ENCODE measurements at regions not wholly inside any gene's neighbourhood (a gene's known extent, or its start where the extent isn't known, plus 50 kb on each side); places are given as distances from the start of the nearest gene placed in this dataset.

GRCh38 chr17:6323626-6324356 lies 111.1 kb downstream of the AIPL1 start:
- no peak for DNase-seq

- DNase-seq, result no peak
These were observed 112.6 kb downstream of the AIPL1 start for GRCh38 chr17:6322316-6322715.

GRCh38 chr17:6314311-6314710 lies 120.6 kb downstream of the AIPL1 start:
- DNase-seq, result no peak

- DNase-seq, result no peak
These were observed 121.1 kb downstream of the AIPL1 start for GRCh38 chr17:6313835-6314234.

- no peak for DNase-seq
These were observed 128.1 kb downstream of the AIPL1 start for GRCh38 chr17:6306820-6307219.

GRCh38 chr17:6305613-6306360 lies 129.1 kb downstream of the AIPL1 start:
- no peak for DNase-seq

- no peak for DNase-seq
These were observed 129.9 kb downstream of the AIPL1 start for GRCh38 chr17:6304894-6305612.

- DNase-seq, result peak; percentile 65
These were observed 131.3 kb downstream of the AIPL1 start for GRCh38 chr17:6303664-6304063.

GRCh38 chr17:6299275-6299674 lies 135.6 kb downstream of the AIPL1 start:
- DNase-seq, result no peak

- DNase-seq, result no peak
These were observed 137.0 kb downstream of the AIPL1 start for GRCh38 chr17:6297960-6298359.

GRCh38 chr17:6297119-6297518 lies 137.8 kb downstream of the AIPL1 start:
- DNase-seq, result no peak

- DNase-seq, result no peak
These were observed 144.3 kb downstream of the AIPL1 start for GRCh38 chr17:6290488-6291196.

GRCh38 chr17:6286233-6286632 lies 148.7 kb downstream of the AIPL1 start:
- DNase-seq, result no peak

- no peak for DNase-seq
These were observed 149.4 kb downstream of the AIPL1 start for GRCh38 chr17:6285486-6285885.

- no peak for DNase-seq
These were observed 155.3 kb downstream of the AIPL1 start for GRCh38 chr17:6279659-6280058.

GRCh38 chr17:6278376-6278775 lies 156.5 kb downstream of the AIPL1 start:
- DNase-seq, result no peak

- no peak for DNase-seq
These were observed 158.2 kb downstream of the AIPL1 start for GRCh38 chr17:6276711-6277110.

GRCh38 chr17:6274310-6274709 lies 160.6 kb downstream of the AIPL1 start:
- no peak for DNase-seq

- peak; percentile 75 for DNase-seq
These were observed 165.4 kb downstream of the AIPL1 start for GRCh38 chr17:6269478-6269877.

GRCh38 chr17:6261466-6261865 lies 173.5 kb downstream of the AIPL1 start:
- DNase-seq, result no peak

- no peak for DNase-seq
These were observed 175.0 kb downstream of the AIPL1 start for GRCh38 chr17:6259899-6260298.

GRCh38 chr17:6257336-6257735 lies 177.6 kb downstream of the AIPL1 start:
- DNase-seq, result peak; percentile 59
